Head of caudate nucleus (tissue), 42 donors: ENCODE measurements at regions not wholly inside any gene's neighbourhood (a gene's known extent, or its start where the extent isn't known, plus 50 kb on each side); places are given as distances from the start of the nearest gene placed in this dataset.
"Not testable (repeated sequence)": the region's sequence is repeated elsewhere in the genome, so short reads cannot be mapped to it uniquely, and the experiment has no call there.

ENCODE experiments used
- DNase-seq, 42 donors: peaks; one replicate each; pipeline versions ENCODE4 v3.0.0 to v3.0.0-alpha.2; 2020 to 2021; ENCODE audit warnings: mixed read lengths in 7 of 42
- intact Hi-C: fragments of 100-400 bp; cut with DNase I; formaldehyde crosslinking; loops from one replicate; pipeline ENCODE4 v1.15.0; 2022

GRCh38 chr7:42597300-42597699, 314.6 kb downstream of the C7orf25 start:
- DNase-seq = no peak
- intact Hi-C loops = no loop called here

GRCh38 chr7:42596737-42597136, 315.1 kb downstream of the C7orf25 start:
- intact Hi-C loops = no loop called here

GRCh38 chr7:42593860-42594259, 318.0 kb downstream of the C7orf25 start:
- intact Hi-C loops = no loop called here
- no peak for DNase-seq

More at GRCh38 chr7:42596737-42597136, 315.1 kb downstream of the C7orf25 start:
- no peak for DNase-seq

GRCh38 chr7:42590771-42591310, 321.0 kb downstream of the C7orf25 start:
- intact Hi-C loops = no loop called here
- DNase-seq = no peak

- intact Hi-C loops = no loop called here
- no peak for DNase-seq
These were observed 323.0 kb downstream of the C7orf25 start for GRCh38 chr7:42588876-42589275.

- DNase-seq = no peak
- intact Hi-C loops = no loop called here
These were observed 324.1 kb downstream of the C7orf25 start for GRCh38 chr7:42587806-42588205.

- no peak for DNase-seq
- intact Hi-C loops = no loop called here
These were observed 331.8 kb downstream of the C7orf25 start for GRCh38 chr7:42580061-42580460.

GRCh38 chr7:42575171-42575570, 336.7 kb downstream of the C7orf25 start:
- intact Hi-C loops = no loop called here
- no peak for DNase-seq

GRCh38 chr7:42574685-42575084, 337.2 kb downstream of the C7orf25 start:
- intact Hi-C loops = no loop called here
- DNase-seq = peak in 9 of 42 donors; percentile 2 to 44 (median 10)

- intact Hi-C loops = no loop called here
- no peak for DNase-seq
These were observed 337.1 kb upstream of the GLI3 start for GRCh38 chr7:42573881-42574672.

GRCh38 chr7:42572561-42572960, 335.6 kb upstream of the GLI3 start:
- intact Hi-C loops = no loop called here
- no peak for DNase-seq

GRCh38 chr7:42572056-42572455, 335.0 kb upstream of the GLI3 start:
- intact Hi-C loops = no loop called here
- DNase-seq = no peak

GRCh38 chr7:42570944-42571343, 333.9 kb upstream of the GLI3 start:
- DNase-seq = no peak
- intact Hi-C loops = no loop called here

- intact Hi-C loops = no loop called here
- no peak for DNase-seq
These were observed 330.0 kb upstream of the GLI3 start for GRCh38 chr7:42567051-42567450.

GRCh38 chr7:42561797-42562196, 324.8 kb upstream of the GLI3 start:
- no peak for DNase-seq
- intact Hi-C loops = no loop called here

- no peak for DNase-seq
- intact Hi-C loops = no loop called here
These were observed 323.9 kb upstream of the GLI3 start for GRCh38 chr7:42560866-42561265.

- intact Hi-C loops, DNase-seq: not testable (repeated sequence)
These were observed 317.9 kb upstream of the GLI3 start for GRCh38 chr7:42554932-42555331.

- intact Hi-C loops = no loop called here
- DNase-seq = no peak
These were observed 315.2 kb upstream of the GLI3 start for GRCh38 chr7:42552227-42552626.

- DNase-seq = no peak
- intact Hi-C loops = no loop called here
These were observed 313.9 kb upstream of the GLI3 start for GRCh38 chr7:42550706-42551470.

GRCh38 chr7:42549866-42550485, 313.0 kb upstream of the GLI3 start:
- intact Hi-C loops = no loop called here
- DNase-seq = no peak
